Lower leg skin (tissue), 3 donors: ENCODE measurements at regions not wholly inside any gene's neighbourhood (a gene's known extent, or its start where the extent isn't known, plus 50 kb on each side); places are given as distances from the start of the nearest gene placed in this dataset.

Experiments
- CTCF ChIP-seq, 3 donors: fragments of 450-650 bp; IDR thresholded peaks; one replicate each; pipeline ENCODE4 v1.5.1; 2016; ENCODE audit warnings: antibody characterized with exemption in 3 of 3, mild to moderate bottlenecking in 3 of 3, moderate library complexity in 2 of 3
- POLR2A ChIP-seq, 2 donors: fragments of 450-650 bp; IDR thresholded peaks; one replicate each; pipeline ENCODE4 v1.6.1; 2016 to 2017; ENCODE audit warnings: antibody characterized with exemption in 2 of 2, mild to moderate bottlenecking in 1 of 2, moderate library complexity in 1 of 2

- TF ChIP-seq CTCF (IDR thresholded peaks at IDR 0.05) (no peak), POLR2A (IDR thresholded peaks at IDR 0.05) (no peak)
Measured at GRCh38 chr11:81207421-81208054, 1526.1 kb downstream of the FAM181B start.
